GM12878 (cell line): ENCODE measurements at regions not wholly inside any gene's neighbourhood (a gene's known extent, or its start where the extent isn't known, plus 50 kb on each side); places are given as distances from the start of the nearest gene placed in this dataset.

ENCODE experiments used
- CEBPZ ChIP-seq: fragments of 150-350 bp; IDR thresholded peaks from 2 replicates; pipeline ENCODE4 v1.6.1; 2016; ENCODE audit warnings: low read depth, low read length
- CHD1 ChIP-seq: IDR thresholded peaks from 2 replicates; pipeline ENCODE4 v1.6.1; 2012; ENCODE audit warnings: low read depth, low read length, improper control_type of control experiment
- NBN ChIP-seq: fragments of 450-650 bp; IDR thresholded peaks from 2 replicates; pipeline ENCODE4 v1.6.1; 2016
- POLR2A ChIP-seq: IDR thresholded peaks from 2 replicates; pipeline ENCODE4 v1.6.1; 2011; ENCODE audit warnings: low read depth, mild to moderate bottlenecking, low read length
- SMAD5 ChIP-seq: IDR thresholded peaks from 2 replicates; pipeline ENCODE4 v1.6.1; 2016; ENCODE audit warnings: antibody characterized with exemption, low read depth
- TCF12 ChIP-seq: IDR thresholded peaks from 2 replicates; pipeline ENCODE4 v1.6.1; 2011; ENCODE audit warnings: low read depth, mild to moderate bottlenecking, low read length
- TCF3 ChIP-seq: IDR thresholded peaks from 2 replicates; pipeline ENCODE4 v1.6.1; 2012; ENCODE audit warnings: low read depth, mild to moderate bottlenecking, low read length, borderline replicate concordance; ENCODE audit not compliant: insufficient read depth
- TCF7 ChIP-seq: IDR thresholded peaks from 2 replicates; pipeline ENCODE4 v1.6.1; 2014; ENCODE audit warnings: antibody characterized with exemption, borderline replicate concordance
- USF2 ChIP-seq: IDR thresholded peaks from 2 replicates; pipeline ENCODE4 v1.6.1; 2011; ENCODE audit warnings: low read depth, low read length, improper control_type of control experiment, borderline replicate concordance
- YY1 ChIP-seq: IDR thresholded peaks from 2 replicates; pipeline ENCODE4 v1.6.1; 2011; ENCODE audit warnings: low read depth, mild to moderate bottlenecking, low read length
- ZNF274 ChIP-seq: IDR thresholded peaks from one replicate; pipeline ENCODE4 v1.8.0; 2011; ENCODE audit not compliant: insufficient read length, insufficient read depth
- TF ChIP-seq, protein P1 (sequence below), 3 experiments: IDR thresholded peaks in 2 of 3; conservative IDR thresholded peaks in 1 of 3; 2 replicates each; pipeline ENCODE4 v1.5.1; 2011; ENCODE audit warnings: low read depth in 3 of 3, low read length in 3 of 3, mild to moderate bottlenecking in 3 of 3, control low read depth in 2 of 3, moderate library complexity in 2 of 3, inconsistent platforms in 1 of 3, mixed read lengths in 1 of 3; ENCODE audit not compliant: control insufficient read depth in 2 of 3, insufficient read depth in 1 of 3; ENCODE audit errors: extremely low read depth in 1 of 3
- TF ChIP-seq, protein P2 (sequence below): fragments of 450-650 bp; IDR thresholded peaks from 2 replicates; pipeline ENCODE4 v1.6.1; 2017; ENCODE audit warnings: mild to moderate bottlenecking, moderate library complexity

GRCh38 chr2:150138587-150138986 lies 348.9 kb downstream of the RND3 start:
- TF ChIP-seq USF2 (no peak), TCF7 (no peak), TCF3 (no peak), YY1 (no peak), ZNF274 (no peak), POLR2A (no peak), SMAD5 (no peak), CHD1 (no peak), CEBPZ (no peak), NBN (no peak), TCF12 (no peak)
- TF ChIP-seq, protein P1, sequence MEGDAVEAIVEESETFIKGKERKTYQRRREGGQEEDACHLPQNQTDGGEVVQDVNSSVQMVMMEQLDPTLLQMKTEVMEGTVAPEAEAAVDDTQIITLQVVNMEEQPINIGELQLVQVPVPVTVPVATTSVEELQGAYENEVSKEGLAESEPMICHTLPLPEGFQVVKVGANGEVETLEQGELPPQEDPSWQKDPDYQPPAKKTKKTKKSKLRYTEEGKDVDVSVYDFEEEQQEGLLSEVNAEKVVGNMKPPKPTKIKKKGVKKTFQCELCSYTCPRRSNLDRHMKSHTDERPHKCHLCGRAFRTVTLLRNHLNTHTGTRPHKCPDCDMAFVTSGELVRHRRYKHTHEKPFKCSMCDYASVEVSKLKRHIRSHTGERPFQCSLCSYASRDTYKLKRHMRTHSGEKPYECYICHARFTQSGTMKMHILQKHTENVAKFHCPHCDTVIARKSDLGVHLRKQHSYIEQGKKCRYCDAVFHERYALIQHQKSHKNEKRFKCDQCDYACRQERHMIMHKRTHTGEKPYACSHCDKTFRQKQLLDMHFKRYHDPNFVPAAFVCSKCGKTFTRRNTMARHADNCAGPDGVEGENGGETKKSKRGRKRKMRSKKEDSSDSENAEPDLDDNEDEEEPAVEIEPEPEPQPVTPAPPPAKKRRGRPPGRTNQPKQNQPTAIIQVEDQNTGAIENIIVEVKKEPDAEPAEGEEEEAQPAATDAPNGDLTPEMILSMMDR (IDR thresholded peaks at IDR 0.05 in 2 of 3, conservative IDR thresholded peaks at IDR 0.05 in 1 of 3; ENCODE audit: control insufficient read depth in 2 of 3, extremely low read depth in 1 of 3, insufficient read depth in 1 of 3, low read depth in 3 of 3, low read length in 3 of 3): no peak
- TF ChIP-seq, protein P2, sequence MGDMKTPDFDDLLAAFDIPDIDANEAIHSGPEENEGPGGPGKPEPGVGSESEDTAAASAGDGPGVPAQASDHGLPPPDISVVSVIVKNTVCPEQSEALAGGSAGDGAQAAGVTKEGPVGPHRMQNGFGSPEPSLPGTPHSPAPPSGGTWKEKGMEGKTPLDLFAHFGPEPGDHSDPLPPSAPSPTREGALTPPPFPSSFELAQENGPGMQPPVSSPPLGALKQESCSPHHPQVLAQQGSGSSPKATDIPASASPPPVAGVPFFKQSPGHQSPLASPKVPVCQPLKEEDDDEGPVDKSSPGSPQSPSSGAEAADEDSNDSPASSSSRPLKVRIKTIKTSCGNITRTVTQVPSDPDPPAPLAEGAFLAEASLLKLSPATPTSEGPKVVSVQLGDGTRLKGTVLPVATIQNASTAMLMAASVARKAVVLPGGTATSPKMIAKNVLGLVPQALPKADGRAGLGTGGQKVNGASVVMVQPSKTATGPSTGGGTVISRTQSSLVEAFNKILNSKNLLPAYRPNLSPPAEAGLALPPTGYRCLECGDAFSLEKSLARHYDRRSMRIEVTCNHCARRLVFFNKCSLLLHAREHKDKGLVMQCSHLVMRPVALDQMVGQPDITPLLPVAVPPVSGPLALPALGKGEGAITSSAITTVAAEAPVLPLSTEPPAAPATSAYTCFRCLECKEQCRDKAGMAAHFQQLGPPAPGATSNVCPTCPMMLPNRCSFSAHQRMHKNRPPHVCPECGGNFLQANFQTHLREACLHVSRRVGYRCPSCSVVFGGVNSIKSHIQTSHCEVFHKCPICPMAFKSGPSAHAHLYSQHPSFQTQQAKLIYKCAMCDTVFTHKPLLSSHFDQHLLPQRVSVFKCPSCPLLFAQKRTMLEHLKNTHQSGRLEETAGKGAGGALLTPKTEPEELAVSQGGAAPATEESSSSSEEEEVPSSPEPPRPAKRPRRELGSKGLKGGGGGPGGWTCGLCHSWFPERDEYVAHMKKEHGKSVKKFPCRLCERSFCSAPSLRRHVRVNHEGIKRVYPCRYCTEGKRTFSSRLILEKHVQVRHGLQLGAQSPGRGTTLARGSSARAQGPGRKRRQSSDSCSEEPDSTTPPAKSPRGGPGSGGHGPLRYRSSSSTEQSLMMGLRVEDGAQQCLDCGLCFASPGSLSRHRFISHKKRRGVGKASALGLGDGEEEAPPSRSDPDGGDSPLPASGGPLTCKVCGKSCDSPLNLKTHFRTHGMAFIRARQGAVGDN: no peak
